Left lung (tissue), 4 donors: ENCODE measurements at regions not wholly inside any gene's neighbourhood (a gene's known extent, or its start where the extent isn't known, plus 50 kb on each side); places are given as distances from the start of the nearest gene placed in this dataset.

Experiments
- ATAC-seq: fragments of 200-7000 bp; cut with Tn5 transposase; one replicate; pipeline ENCODE4 v1.9.1; 2020; ENCODE audit warnings: moderate library complexity
- DNase-seq, 4 donors: peaks; one replicate each; pipeline ENCODE4 v3.0.0-alpha.2; 2013 to 2020
- H3K27ac ChIP-seq, 2 donors: fragments of 200-600 bp; sonication (generic) in 1 of 2; one replicate each; pipeline versions ENCODE4 v1.5.0 to v1.8.0; 2020 to 2021
- H3K27me3 ChIP-seq, 2 donors: fragments of 200-600 bp; sonication (generic) in 1 of 2; one replicate each; pipeline versions ENCODE4 v1.5.0 to v1.8.0; 2020 to 2021
- H3K36me3 ChIP-seq, 2 donors: fragments of 200-600 bp; sonication (generic) in 1 of 2; one replicate each; pipeline versions ENCODE4 v1.5.0 to v1.8.0; 2020 to 2021
- H3K4me1 ChIP-seq, 2 donors: fragments of 200-600 bp; one replicate each; pipeline ENCODE4 v1.8.0; 2021
- H3K4me3 ChIP-seq, 2 donors: fragments of 200-600 bp; sonication (generic) in 1 of 2; one replicate each; pipeline versions ENCODE4 v1.5.0 to v1.8.0; 2020 to 2021; ENCODE audit warnings: mild to moderate bottlenecking in 1 of 2
- H3K9me3 ChIP-seq, 2 donors: fragments of 200-600 bp; sonication (generic) in 1 of 2; one replicate each; pipeline versions ENCODE4 v1.5.0 to v1.8.0; 2020 to 2021
- CTCF ChIP-seq, 2 donors: fragments of 200-600 bp; sonication (generic) in 1 of 2; IDR thresholded peaks; one replicate each; pipeline versions ENCODE4 v1.5.0 to v1.8.0; 2021; ENCODE audit warnings: antibody characterized with exemption in 2 of 2
- intact Hi-C, 2 donors: fragments of 100-400 bp; cut with DNase I; formaldehyde crosslinking; loops; one replicate each; pipeline versions ENCODE4 v1.11.2 to v1.14.2; 2022
- donor health status: DM: no; HTN: yes; CAD: no.
- donor health status: DM: no; HTN: no; CAD: no.

- H3K4me1 ChIP-seq = no peaks in the 10 kb centered on the region
- no peak for ATAC-seq
- intact Hi-C loops = no loop called here
Measured at GRCh38 chr10:58070956-58071355, 196.7 kb downstream of the IPMK start.

GRCh38 chr10:58068809-58069208, 198.9 kb downstream of the IPMK start:
- TF ChIP-seq CTCF (IDR thresholded peaks at IDR 0.05) = no peak
- H3K4me1 ChIP-seq = no peaks in the 10 kb centered on the region
- intact Hi-C loops = no loop called here

More at GRCh38 chr10:58070956-58071355, 196.7 kb downstream of the IPMK start:
- Histone ChIP-seq H3K27ac (no peak overlapping the region), H3K9me3 (no peaks in the 10 kb centered on the region), H3K27me3 (no peaks in the 10 kb centered on the region), H3K4me3 (no peak overlapping the region), H3K36me3 (no peaks in the 10 kb centered on the region)
- DNase-seq = no peak
- no peak for TF ChIP-seq CTCF (IDR thresholded peaks at IDR 0.05)

GRCh38 chr10:58066979-58067378, 200.7 kb downstream of the IPMK start:
- ATAC-seq (no peak), DNase-seq (no peak)
- no peak overlapping the region for H3K27ac ChIP-seq
- TF ChIP-seq CTCF (IDR thresholded peaks at IDR 0.05) = no peak
- H3K36me3 ChIP-seq = no peaks in the 10 kb centered on the region
- no peaks in the 10 kb centered on the region for H3K9me3 ChIP-seq
- H3K27me3 ChIP-seq = no peaks in the 10 kb centered on the region
- intact Hi-C loops = no loop called here
- no peak overlapping the region for H3K4me3 ChIP-seq
- no peaks in the 10 kb centered on the region for H3K4me1 ChIP-seq

More at GRCh38 chr10:58068809-58069208, 198.9 kb downstream of the IPMK start:
- DNase-seq (no peak), ATAC-seq (no peak)
- H3K27ac ChIP-seq = no peak overlapping the region
- H3K9me3 ChIP-seq = no peaks in the 10 kb centered on the region
- no peaks in the 10 kb centered on the region for H3K27me3 ChIP-seq
- H3K4me3 ChIP-seq = no peak overlapping the region
- H3K36me3 ChIP-seq = no peaks in the 10 kb centered on the region

GRCh38 chr10:58066126-58066525, 201.6 kb downstream of the IPMK start:
- intact Hi-C loops = no loop called here
- H3K9me3 ChIP-seq = no peaks in the 10 kb centered on the region
- ATAC-seq (no peak), DNase-seq (no peak)
- no peak overlapping the region for H3K4me3 ChIP-seq
- H3K36me3 ChIP-seq = no peaks in the 10 kb centered on the region
- no peaks in the 10 kb centered on the region for H3K27me3 ChIP-seq
- H3K4me1 ChIP-seq = no peaks in the 10 kb centered on the region
- no peak for TF ChIP-seq CTCF (IDR thresholded peaks at IDR 0.05)
- no peak overlapping the region for H3K27ac ChIP-seq

GRCh38 chr10:58065529-58065815, 202.2 kb downstream of the IPMK start:
- intact Hi-C loops = no loop called here
- no peak overlapping the region for H3K4me3 ChIP-seq
- no peaks in the 10 kb centered on the region for H3K4me1 ChIP-seq
- H3K27me3 ChIP-seq = no peaks in the 10 kb centered on the region
- no peak for ATAC-seq
- TF ChIP-seq CTCF (IDR thresholded peaks at IDR 0.05) = no peak
- H3K9me3 ChIP-seq = no peaks in the 10 kb centered on the region
- H3K36me3 ChIP-seq = no peaks in the 10 kb centered on the region
- DNase-seq = no peak
- no peak overlapping the region for H3K27ac ChIP-seq
